Upper lobe of right lung (tissue), 1 donor: ENCODE measurements at regions not wholly inside any gene's neighbourhood (a gene's known extent, or its start where the extent isn't known, plus 50 kb on each side); places are given as distances from the start of the nearest gene placed in this dataset.

Experiments
- ATAC-seq: fragments of 200-7000 bp; cut with Tn5 transposase; one replicate; pipeline ENCODE4 v1.9.1; 2020; ENCODE audit warnings: mild to moderate bottlenecking, moderate library complexity
- DNase-seq: peaks from one replicate; pipeline ENCODE4 v3.0.0-alpha.2; 2020
- H3K27ac ChIP-seq: fragments of 200-600 bp; one replicate; pipeline ENCODE4 v1.8.0; 2022
- H3K27me3 ChIP-seq: fragments of 200-600 bp; one replicate; pipeline ENCODE4 v1.8.0; 2022; ENCODE audit warnings: mild to moderate bottlenecking
- H3K36me3 ChIP-seq: fragments of 200-600 bp; one replicate; pipeline ENCODE4 v1.8.0; 2022
- H3K4me1 ChIP-seq: fragments of 200-600 bp; one replicate; pipeline ENCODE4 v1.8.0; 2022
- H3K4me3 ChIP-seq: fragments of 200-600 bp; one replicate; pipeline ENCODE4 v1.8.0; 2022; ENCODE audit warnings: mild to moderate bottlenecking
- H3K9me3 ChIP-seq: fragments of 200-600 bp; one replicate; pipeline ENCODE4 v1.8.0; 2022
- intact Hi-C: fragments of 100-400 bp; cut with DNase I; formaldehyde crosslinking; loops from one replicate; pipeline ENCODE4 v1.11.0; 2022
- TF ChIP-seq, protein P1 (sequence below): fragments of 200-600 bp; IDR thresholded peaks from one replicate; pipeline ENCODE4 v1.8.0; 2022; ENCODE audit warnings: antibody characterized with exemption
- donor health status: DM: no; HTN: yes; CAD: no; lungs with severe emphysema.

DNA sequence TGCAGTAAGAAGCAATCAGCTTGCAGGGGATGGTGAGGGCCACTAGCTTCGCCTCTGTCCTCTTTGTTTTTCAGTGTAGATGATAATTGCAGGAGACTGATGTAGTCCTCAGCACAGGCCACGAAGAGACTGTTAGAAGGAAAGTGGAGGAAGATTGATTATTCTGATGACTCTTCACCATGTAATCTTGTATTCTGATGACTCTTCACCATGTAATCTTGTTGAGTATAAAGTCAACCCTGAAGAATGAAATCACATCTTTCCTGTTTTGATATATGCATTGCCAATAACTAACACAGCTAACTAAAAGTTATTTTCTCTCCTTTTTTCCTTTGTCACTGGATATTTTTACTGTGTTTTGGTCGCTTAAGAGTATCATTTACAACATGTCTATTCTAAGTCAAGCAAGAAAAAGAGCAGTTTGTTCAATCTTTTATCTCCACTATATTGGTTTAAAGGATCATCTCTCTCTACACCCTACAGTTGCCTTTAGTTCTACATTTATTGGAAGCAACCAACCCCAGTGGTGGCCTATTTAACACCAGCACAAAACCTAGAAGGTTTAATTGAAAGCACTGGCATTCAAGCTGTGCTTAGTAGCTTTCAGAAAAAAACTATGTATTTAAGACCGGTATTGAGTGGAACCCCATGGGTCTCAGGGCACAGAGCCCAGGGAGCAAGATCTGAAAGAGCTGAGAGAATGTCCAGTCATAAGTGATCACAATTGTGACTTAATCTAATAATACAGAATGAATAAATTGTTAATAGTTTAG lies 107.2 kb upstream of the BTBD3 start:
- no peaks in the 10 kb centered on the region for H3K9me3 ChIP-seq
- H3K4me1 ChIP-seq, result no peaks in the 10 kb centered on the region
- TF ChIP-seq, protein P1, sequence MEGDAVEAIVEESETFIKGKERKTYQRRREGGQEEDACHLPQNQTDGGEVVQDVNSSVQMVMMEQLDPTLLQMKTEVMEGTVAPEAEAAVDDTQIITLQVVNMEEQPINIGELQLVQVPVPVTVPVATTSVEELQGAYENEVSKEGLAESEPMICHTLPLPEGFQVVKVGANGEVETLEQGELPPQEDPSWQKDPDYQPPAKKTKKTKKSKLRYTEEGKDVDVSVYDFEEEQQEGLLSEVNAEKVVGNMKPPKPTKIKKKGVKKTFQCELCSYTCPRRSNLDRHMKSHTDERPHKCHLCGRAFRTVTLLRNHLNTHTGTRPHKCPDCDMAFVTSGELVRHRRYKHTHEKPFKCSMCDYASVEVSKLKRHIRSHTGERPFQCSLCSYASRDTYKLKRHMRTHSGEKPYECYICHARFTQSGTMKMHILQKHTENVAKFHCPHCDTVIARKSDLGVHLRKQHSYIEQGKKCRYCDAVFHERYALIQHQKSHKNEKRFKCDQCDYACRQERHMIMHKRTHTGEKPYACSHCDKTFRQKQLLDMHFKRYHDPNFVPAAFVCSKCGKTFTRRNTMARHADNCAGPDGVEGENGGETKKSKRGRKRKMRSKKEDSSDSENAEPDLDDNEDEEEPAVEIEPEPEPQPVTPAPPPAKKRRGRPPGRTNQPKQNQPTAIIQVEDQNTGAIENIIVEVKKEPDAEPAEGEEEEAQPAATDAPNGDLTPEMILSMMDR, result no peak
- H3K27me3 ChIP-seq, result no peaks in the 10 kb centered on the region
- no peak for ATAC-seq
- no peaks in the 10 kb centered on the region for H3K36me3 ChIP-seq
- no peak for DNase-seq
- intact Hi-C loops, result no loop called here
- no peak overlapping the region for H3K4me3 ChIP-seq
- no peak overlapping the region for H3K27ac ChIP-seq

DNA sequence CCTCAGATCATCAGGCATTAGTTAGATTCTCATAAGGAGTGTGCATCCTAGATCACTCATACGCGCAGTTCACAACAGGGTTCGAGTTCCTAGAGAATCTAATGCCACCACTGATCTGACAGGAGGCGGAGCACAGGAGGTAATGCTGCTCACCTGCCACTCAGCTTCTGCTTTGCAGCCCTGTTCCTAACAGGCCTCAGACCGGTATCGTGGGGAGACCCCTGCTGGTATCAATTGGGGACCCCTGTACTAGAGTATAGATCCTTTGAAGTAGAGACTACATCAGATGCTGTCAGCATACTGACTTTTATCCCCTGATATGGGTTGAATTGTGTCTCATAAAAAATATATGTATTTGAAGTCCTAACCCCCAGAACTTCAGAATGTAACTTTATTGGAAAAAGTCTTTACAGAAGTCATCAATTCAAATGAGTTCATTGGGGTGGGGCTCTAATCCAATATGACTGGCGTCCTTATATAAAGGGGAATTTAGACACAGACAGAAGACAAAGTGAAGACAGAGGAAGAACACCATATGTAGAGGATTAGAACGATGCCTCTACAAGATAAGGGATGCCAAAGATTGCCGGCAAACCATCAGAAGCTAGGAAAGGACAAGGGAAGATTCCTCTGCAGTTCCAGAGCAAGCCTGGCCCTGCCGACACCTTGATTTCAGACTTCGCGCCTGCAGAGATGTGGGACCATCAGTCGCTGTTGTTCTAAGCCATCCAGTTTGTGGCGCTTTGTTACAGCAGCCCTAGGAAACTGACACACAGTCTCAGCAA lies 104.4 kb upstream of the BTBD3 start:
- no peak for DNase-seq
- no peaks in the 10 kb centered on the region for H3K27me3 ChIP-seq
- no peak for ATAC-seq

DNA sequence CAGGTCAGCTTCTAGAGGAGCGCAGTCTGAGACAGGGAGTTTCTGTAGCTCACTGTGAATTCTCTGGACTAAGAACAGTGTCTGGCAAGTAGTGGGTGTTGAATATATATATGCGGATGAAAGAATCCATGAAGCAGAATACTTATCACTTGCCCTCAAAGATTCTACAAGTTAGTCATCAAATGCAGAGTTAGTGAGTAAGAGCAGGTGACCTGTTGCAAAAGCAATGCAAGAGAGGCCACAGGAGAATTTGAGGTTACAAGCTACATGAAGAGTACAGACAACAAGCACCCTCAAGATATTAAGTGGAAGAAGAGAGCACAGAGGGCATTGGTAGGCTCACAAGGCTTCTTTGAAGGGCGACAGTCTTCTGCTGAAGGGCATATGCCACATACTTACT lies 103.4 kb upstream of the BTBD3 start:
- intact Hi-C loops, result no loop called here
- no peaks in the 10 kb centered on the region for H3K36me3 ChIP-seq
- H3K9me3 ChIP-seq, result no peaks in the 10 kb centered on the region
- no peak overlapping the region for H3K4me3 ChIP-seq
- no peaks in the 10 kb centered on the region for H3K4me1 ChIP-seq
- TF ChIP-seq, protein P1, result no peak
- H3K27me3 ChIP-seq, result no peaks in the 10 kb centered on the region
- DNase-seq (no peak), ATAC-seq (no peak)
- no peak overlapping the region for H3K27ac ChIP-seq

More for the DNA sequence above, 104.4 kb upstream of the BTBD3 start:
- no peaks in the 10 kb centered on the region for H3K36me3 ChIP-seq
- no peak overlapping the region for H3K4me3 ChIP-seq
- intact Hi-C loops, result no loop called here
- TF ChIP-seq, protein P1, result no peak
- no peaks in the 10 kb centered on the region for H3K9me3 ChIP-seq
- H3K27ac ChIP-seq, result no peak overlapping the region
- H3K4me1 ChIP-seq, result no peaks in the 10 kb centered on the region

DNA sequence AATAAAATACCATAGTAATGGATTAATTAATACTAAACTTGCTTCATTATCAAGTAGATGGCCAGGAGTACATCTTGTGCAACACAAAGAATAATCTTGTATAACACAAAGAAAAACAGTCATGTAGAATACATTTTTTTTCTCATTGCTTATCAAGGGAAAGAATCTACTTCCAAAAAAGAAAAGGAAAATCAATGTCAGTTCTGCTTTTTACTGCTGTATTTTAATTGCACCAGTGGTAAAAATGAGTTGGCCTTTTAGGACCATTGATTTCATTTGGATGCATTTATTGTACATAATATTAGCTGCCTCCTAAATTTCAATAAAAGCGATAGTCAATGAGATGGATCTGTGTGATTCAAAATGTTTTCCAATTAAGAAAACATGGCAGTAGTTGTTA lies 96.9 kb upstream of the BTBD3 start:
- Histone ChIP-seq H3K9me3 (no peaks in the 10 kb centered on the region), H3K4me1 (no peaks in the 10 kb centered on the region), H3K4me3 (no peak overlapping the region), H3K27ac (no peak overlapping the region), H3K36me3 (no peaks in the 10 kb centered on the region), H3K27me3 (no peaks in the 10 kb centered on the region)
- intact Hi-C loops, result no loop called here
- ATAC-seq (no peak), DNase-seq (no peak)
- TF ChIP-seq, protein P1, result no peak

DNA sequence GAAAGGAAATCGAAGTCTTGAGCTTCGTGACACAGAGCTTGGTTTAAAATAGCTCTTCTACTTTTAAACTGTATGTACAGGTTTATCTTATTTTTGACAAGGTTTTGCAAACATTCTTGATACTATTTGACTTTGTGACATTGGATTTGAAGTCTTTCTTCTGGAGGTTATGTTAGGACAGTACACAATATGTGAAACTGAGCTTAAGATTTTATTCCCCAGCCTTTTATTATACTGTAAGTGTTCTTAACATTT lies 95.2 kb upstream of the BTBD3 start:
- intact Hi-C loops, result no loop called here
- Histone ChIP-seq H3K4me3 (no peak overlapping the region), H3K27me3 (no peaks in the 10 kb centered on the region), H3K27ac (no peak overlapping the region), H3K4me1 (no peaks in the 10 kb centered on the region), H3K36me3 (no peaks in the 10 kb centered on the region), H3K9me3 (no peaks in the 10 kb centered on the region)
- TF ChIP-seq, protein P1, result no peak
- no peak for DNase-seq
- no peak for ATAC-seq
